BLaER1 treated with 17β-estradiol and CSF1 and Interleukin-3, amounts not matched to agents 10 nM and 100 nM (cell line): ENCODE measurements at regions not wholly inside any gene's neighbourhood (a gene's known extent, or its start where the extent isn't known, plus 50 kb on each side); places are given as distances from the start of the nearest gene placed in this dataset.

Experiments
- H3K27ac ChIP-seq, 11 experiments: shearing (Covaris generic); formaldehyde crosslinking; 2 replicates each; pipeline ENCODE4 v1.8.1; 2022
- H3K27me3 ChIP-seq, 11 experiments: shearing (Covaris generic); formaldehyde crosslinking; 2 replicates each; pipeline ENCODE4 v1.8.1; 2022
- H3K36me3 ChIP-seq, 11 experiments: shearing (Covaris generic); formaldehyde crosslinking; 2 replicates each; pipeline ENCODE4 v1.8.1; 2022
- H3K4me1 ChIP-seq, 10 experiments: shearing (Covaris generic); formaldehyde crosslinking; 2 replicates each; pipeline ENCODE4 v1.8.1; 2022
- H3K4me2 ChIP-seq, 11 experiments: shearing (Covaris generic); formaldehyde crosslinking; 2 replicates each; pipeline ENCODE4 v1.8.1; 2022
- H3K4me3 ChIP-seq, 10 experiments: shearing (Covaris generic); formaldehyde crosslinking; 2 replicates each; pipeline ENCODE4 v1.8.1; 2022
- H3K9ac ChIP-seq, 11 experiments: shearing (Covaris generic); formaldehyde crosslinking; 2 replicates each; pipeline ENCODE4 v1.8.1; 2022
- H3K9me3 ChIP-seq, 11 experiments: shearing (Covaris generic); formaldehyde crosslinking; replicated peaks in 1 of 11; 2 replicates each; pipeline ENCODE4 v1.8.1; 2022
- H4K20me1 ChIP-seq, 11 experiments: shearing (Covaris generic); formaldehyde crosslinking; 2 replicates each; pipeline ENCODE4 v1.8.1; 2022
- Cebpa-rat ChIP-seq, 11 experiments: shearing (Covaris generic); IDR thresholded peaks; 2 replicates each; pipeline ENCODE4 v1.8.1; 2022

- Histone ChIP-seq H3K4me3 (no peak overlapping the region), H3K4me1 (peaks cover 0 to 7% (median 0%) of the 10 kb centered on the region in 10 experiments; a peak in 3 of 20 replicates), H3K4me2 (peak overlapping the region in 1 of 11 experiments; percentile 2; a peak in 1 of 22 replicates), H4K20me1 (no peaks in the 10 kb centered on the region), H3K9ac (no peak overlapping the region), H3K9me3 (peaks cover 0 to 6% (median 3%) of the 10 kb centered on the region in 11 experiments; a peak in 5 of 22 replicates), H3K27ac (no peak overlapping the region), H3K36me3 (no peaks in the 10 kb centered on the region), H3K27me3 (no peaks in the 10 kb centered on the region)
- no peak for TF ChIP-seq Cebpa-rat (IDR thresholded peaks at IDR 0.05)
These were observed 653.2 kb downstream of the DCDC2C start for GRCh38 chr2:4356541-4356940.

- H4K20me1 ChIP-seq, result no peaks in the 10 kb centered on the region
- TF ChIP-seq Cebpa-rat (IDR thresholded peaks at IDR 0.05), result no peak
- no peak overlapping the region for H3K9ac ChIP-seq
- no peaks in the 10 kb centered on the region for H3K27me3 ChIP-seq
- H3K36me3 ChIP-seq, result no peaks in the 10 kb centered on the region
- peaks cover 0 to 7% (median 0%) of the 10 kb centered on the region in 10 experiments; a peak in 3 of 20 replicates for H3K4me1 ChIP-seq
- H3K4me3 ChIP-seq, result no peak overlapping the region
- peaks cover 0 to 6% (median 3%) of the 10 kb centered on the region in 11 experiments; a peak in 5 of 22 replicates for H3K9me3 ChIP-seq
- no peak overlapping the region for H3K4me2 ChIP-seq
- no peak overlapping the region for H3K27ac ChIP-seq
These were observed 653.7 kb downstream of the DCDC2C start for GRCh38 chr2:4357121-4357520.

- Histone ChIP-seq H3K27ac (no peak overlapping the region), H3K9me3 (peaks cover 0 to 6% (median 3%) of the 10 kb centered on the region in 11 experiments; a peak in 5 of 22 replicates), H3K36me3 (no peaks in the 10 kb centered on the region), H3K4me1 (peaks cover 0 to 4% (median 0%) of the 10 kb centered on the region in 10 experiments; a peak in 3 of 20 replicates), H4K20me1 (no peaks in the 10 kb centered on the region), H3K9ac (no peak overlapping the region), H3K4me3 (no peak overlapping the region), H3K27me3 (no peaks in the 10 kb centered on the region), H3K4me2 (no peak overlapping the region)
- TF ChIP-seq Cebpa-rat (IDR thresholded peaks at IDR 0.05), result no peak
These were observed 655.5 kb downstream of the DCDC2C start for GRCh38 chr2:4358837-4359236.

- no peak for TF ChIP-seq Cebpa-rat (IDR thresholded peaks at IDR 0.05)
- H3K9ac ChIP-seq, result no peak overlapping the region
- no peak overlapping the region for H3K27ac ChIP-seq
- H3K4me1 ChIP-seq, result no peaks in the 10 kb centered on the region
- H3K27me3 ChIP-seq, result no peaks in the 10 kb centered on the region
- H3K9me3 ChIP-seq, result peaks cover 20 to 48% (median 33%) of the 10 kb centered on the region in 11 experiments
- H3K4me2 ChIP-seq, result no peak overlapping the region
- no peaks in the 10 kb centered on the region for H4K20me1 ChIP-seq
- no peaks in the 10 kb centered on the region for H3K36me3 ChIP-seq
- H3K4me3 ChIP-seq, result no peak overlapping the region
These were observed 665.5 kb downstream of the DCDC2C start for GRCh38 chr2:4368907-4369306.

- H3K27ac ChIP-seq, result no peak overlapping the region
- H3K9me3 ChIP-seq, result peaks cover 22 to 50% (median 36%) of the 10 kb centered on the region in 11 experiments
- H3K27me3 ChIP-seq, result no peaks in the 10 kb centered on the region
- H3K4me2 ChIP-seq, result no peak overlapping the region
- no peak overlapping the region for H3K9ac ChIP-seq
- H3K4me3 ChIP-seq, result no peak overlapping the region
- H3K4me1 ChIP-seq, result no peaks in the 10 kb centered on the region
- no peak for TF ChIP-seq Cebpa-rat (IDR thresholded peaks at IDR 0.05)
- no peaks in the 10 kb centered on the region for H3K36me3 ChIP-seq
- H4K20me1 ChIP-seq, result no peaks in the 10 kb centered on the region
These were observed 666.5 kb downstream of the DCDC2C start for GRCh38 chr2:4369826-4370419.

- no peak overlapping the region for H3K27ac ChIP-seq
- H4K20me1 ChIP-seq, result no peaks in the 10 kb centered on the region
- H3K9ac ChIP-seq, result no peak overlapping the region
- no peaks in the 10 kb centered on the region for H3K27me3 ChIP-seq
- H3K4me2 ChIP-seq, result no peak overlapping the region
- H3K4me1 ChIP-seq, result no peaks in the 10 kb centered on the region
- H3K36me3 ChIP-seq, result no peaks in the 10 kb centered on the region
- peaks cover 27 to 56% (median 42%) of the 10 kb centered on the region in 11 experiments for H3K9me3 ChIP-seq
- TF ChIP-seq Cebpa-rat (IDR thresholded peaks at IDR 0.05), result no peak
- H3K4me3 ChIP-seq, result no peak overlapping the region
These were observed 667.2 kb downstream of the DCDC2C start for GRCh38 chr2:4370422-4371090.

- Histone ChIP-seq H3K9me3 (peaks cover 0 to 6% (median 0%) of the 10 kb centered on the region in 11 experiments; a peak in 2 of 22 replicates), H3K36me3 (no peaks in the 10 kb centered on the region), H4K20me1 (no peaks in the 10 kb centered on the region), H3K27me3 (no peaks in the 10 kb centered on the region), H3K4me2 (no peak overlapping the region), H3K4me3 (no peak overlapping the region), H3K9ac (no peak overlapping the region), H3K27ac (no peak overlapping the region), H3K4me1 (no peaks in the 10 kb centered on the region)
- TF ChIP-seq Cebpa-rat (IDR thresholded peaks at IDR 0.05), result no peak
These were observed 677.7 kb downstream of the DCDC2C start for GRCh38 chr2:4381049-4381448.

- H3K9ac ChIP-seq, result no peak overlapping the region
- no peak for TF ChIP-seq Cebpa-rat (IDR thresholded peaks at IDR 0.05)
- H3K4me1 ChIP-seq, result no peaks in the 10 kb centered on the region
- no peak overlapping the region for H3K4me2 ChIP-seq
- peaks cover 0 to 6% (median 0%) of the 10 kb centered on the region in 11 experiments; a peak in 2 of 22 replicates for H3K9me3 ChIP-seq
- H4K20me1 ChIP-seq, result no peaks in the 10 kb centered on the region
- no peaks in the 10 kb centered on the region for H3K36me3 ChIP-seq
- no peak overlapping the region for H3K27ac ChIP-seq
- H3K27me3 ChIP-seq, result no peaks in the 10 kb centered on the region
- no peak overlapping the region for H3K4me3 ChIP-seq
These were observed 678.4 kb downstream of the DCDC2C start for GRCh38 chr2:4381773-4382172.

GRCh38 chr2:4391013-4391412 is 687.6 kb downstream of the DCDC2C start:
- no peak overlapping the region for H3K27ac ChIP-seq
- H3K9me3 ChIP-seq, result peaks cover 22 to 37% (median 29%) of the 10 kb centered on the region in 11 experiments; a peak in 21 of 22 replicates
- H3K27me3 ChIP-seq, result no peaks in the 10 kb centered on the region
- H4K20me1 ChIP-seq, result no peaks in the 10 kb centered on the region
- H3K9ac ChIP-seq, result no peak overlapping the region
- no peak for TF ChIP-seq Cebpa-rat (IDR thresholded peaks at IDR 0.05)
- no peaks in the 10 kb centered on the region for H3K4me1 ChIP-seq
- no peak overlapping the region for H3K4me3 ChIP-seq
- H3K36me3 ChIP-seq, result no peaks in the 10 kb centered on the region
- no peak overlapping the region for H3K4me2 ChIP-seq
